Ureter (tissue), 1 donor: ENCODE measurements at regions not wholly inside any gene's neighbourhood (a gene's known extent, or its start where the extent isn't known, plus 50 kb on each side); places are given as distances from the start of the nearest gene placed in this dataset.

ENCODE experiments used
- DNase-seq: peaks from one replicate; pipeline ENCODE4 v3.0.0-alpha.2; 2020; ENCODE audit warnings: low spot score
- donor health status: DM: yes; HTN: yes; CAD: no.

- DNase-seq = no peak
These were observed 1459.3 kb downstream of the UQCRFS1 start for GRCh38 chr19:27753622-27754021.

- no peak for DNase-seq
These were observed 1460.3 kb downstream of the UQCRFS1 start for GRCh38 chr19:27752530-27753184.

- peak; percentile 8 for DNase-seq
These were observed 1461.9 kb downstream of the UQCRFS1 start for GRCh38 chr19:27751044-27751391.

GRCh38 chr19:27750391-27751043 is 1462.4 kb downstream of the UQCRFS1 start:
- peak; percentile 17 for DNase-seq

GRCh38 chr19:27748551-27749152 is 1464.3 kb downstream of the UQCRFS1 start:
- no peak for DNase-seq

- DNase-seq = peak; percentile 44
These were observed 1466.1 kb downstream of the UQCRFS1 start for GRCh38 chr19:27746691-27747380.

GRCh38 chr19:27745978-27746542 is 1466.9 kb downstream of the UQCRFS1 start:
- peak; percentile 9 for DNase-seq

- peak; percentile 22 for DNase-seq
These were observed 1467.8 kb downstream of the UQCRFS1 start for GRCh38 chr19:27744926-27745768.

GRCh38 chr19:27742041-27742440 is 1470.9 kb downstream of the UQCRFS1 start:
- DNase-seq = peak; percentile 15

- DNase-seq = peak; percentile 17
These were observed 1471.7 kb downstream of the UQCRFS1 start for GRCh38 chr19:27741236-27741635.

- DNase-seq = peak; percentile 6
These were observed 1472.6 kb downstream of the UQCRFS1 start for GRCh38 chr19:27740396-27740795.

- DNase-seq = peak; percentile 7
These were observed 1474.3 kb downstream of the UQCRFS1 start for GRCh38 chr19:27738569-27739193.

- no peak for DNase-seq
These were observed 1476.7 kb downstream of the UQCRFS1 start for GRCh38 chr19:27736225-27736624.

GRCh38 chr19:27735314-27735713 is 1477.6 kb downstream of the UQCRFS1 start:
- no peak for DNase-seq

- no peak for DNase-seq
These were observed 1478.3 kb downstream of the UQCRFS1 start for GRCh38 chr19:27734496-27735220.

GRCh38 chr19:27733551-27734266 is 1479.2 kb downstream of the UQCRFS1 start:
- no peak for DNase-seq

GRCh38 chr19:27729332-27729731 is 1483.6 kb downstream of the UQCRFS1 start:
- DNase-seq = no peak

- no peak for DNase-seq
These were observed 1490.3 kb downstream of the UQCRFS1 start for GRCh38 chr19:27722625-27723024.

GRCh38 chr19:27720155-27720554 is 1492.8 kb downstream of the UQCRFS1 start:
- DNase-seq = no peak

- DNase-seq = no peak
These were observed 1493.9 kb downstream of the UQCRFS1 start for GRCh38 chr19:27719034-27719433.
